ENCODE measurements at regions not wholly inside any gene's neighbourhood (a gene's known extent, or its start where the extent isn't known, plus 50 kb on each side); places are given as distances from the start of the nearest gene placed in this dataset.

- TF ChIP-seq POLR2A (IDR thresholded peaks at IDR 0.05; ENCODE audit: low read depth) (no peak), CTCF (IDR thresholded peaks at IDR 0.05) (no peak)
Measured at GRCh38 chr5:175790796-175791195, 80.6 kb upstream of the CPLX2 start.
